ENCODE measurements at regions not wholly inside any gene's neighbourhood (a gene's known extent, or its start where the extent isn't known, plus 50 kb on each side); places are given as distances from the start of the nearest gene placed in this dataset.

DNA sequence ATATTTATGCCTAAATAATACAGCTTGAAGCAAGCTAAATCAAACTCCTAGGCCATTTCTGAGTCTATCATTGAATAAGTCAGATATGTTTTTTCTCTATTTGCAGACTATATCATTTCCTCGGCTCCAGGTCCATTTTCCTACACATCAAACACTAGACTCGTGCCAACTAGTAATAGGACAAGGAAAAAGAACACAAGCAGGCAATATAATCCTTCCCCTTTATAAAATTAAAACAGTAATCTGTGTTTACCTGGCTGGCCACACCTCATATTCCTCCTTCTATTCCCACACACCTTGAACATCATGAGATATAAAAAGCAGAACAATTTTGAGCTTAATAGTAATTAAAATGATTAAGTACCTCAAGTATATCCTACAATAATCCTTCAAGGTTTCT, 325.7 kb downstream of the TFEC start:
- DNase-seq, result no peak

DNA sequence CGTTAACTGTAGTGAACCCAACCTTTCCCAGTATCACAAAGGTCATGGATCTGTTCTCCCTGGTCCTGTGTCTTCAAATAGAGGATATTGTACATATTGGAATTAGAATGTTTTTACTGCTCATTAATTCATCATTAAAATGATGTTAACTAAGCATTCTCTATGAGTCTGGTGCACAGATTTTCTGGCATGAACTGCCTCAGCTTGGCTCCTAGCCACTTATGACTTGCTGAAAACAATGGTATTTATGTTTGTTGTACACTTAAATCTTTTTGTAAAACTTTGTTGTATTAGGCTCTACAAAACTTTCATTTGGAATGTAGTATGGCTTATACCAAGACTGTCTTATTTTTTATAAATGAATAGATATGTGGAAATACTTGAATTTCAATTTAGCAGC, 329.4 kb downstream of the TFEC start:
- no peak for DNase-seq

DNA sequence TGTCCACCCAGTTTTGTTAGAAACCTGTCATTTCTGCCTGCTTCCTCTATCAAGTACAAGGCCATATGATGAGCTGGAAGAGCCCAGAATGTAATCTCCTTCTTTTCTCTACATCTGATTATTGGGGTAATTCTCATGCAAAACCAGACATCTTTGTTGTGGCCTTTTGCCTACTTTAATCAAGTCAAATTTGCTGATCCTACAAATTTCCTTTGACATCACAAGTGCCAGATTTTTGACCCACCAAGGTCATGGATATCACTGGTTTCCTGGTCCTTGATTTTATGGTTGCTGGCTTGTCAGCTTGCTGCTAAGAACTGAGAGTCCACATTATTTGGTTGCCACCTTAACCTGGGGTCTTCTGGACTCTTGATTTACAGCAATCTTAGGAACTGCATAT, 336.1 kb downstream of the TFEC start:
- no peak for DNase-seq

DNA sequence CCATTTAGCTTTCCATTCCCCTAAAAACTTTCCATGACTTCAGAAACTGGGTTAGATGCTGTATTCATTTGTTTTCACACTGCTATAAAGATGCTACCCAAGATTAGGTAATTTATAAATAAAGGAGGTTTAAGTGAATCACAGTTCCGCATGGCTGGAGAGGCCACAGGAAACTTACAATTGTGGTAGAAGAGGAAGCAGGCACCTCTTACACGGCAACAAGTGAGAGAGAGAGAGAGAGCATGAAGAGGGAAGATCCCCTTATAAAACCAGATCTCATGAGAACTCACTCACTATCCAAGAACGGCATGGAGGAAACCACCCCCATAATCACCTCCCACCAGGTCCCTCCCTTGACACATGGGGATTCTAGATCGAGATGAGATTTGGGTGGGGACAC, 336.8 kb downstream of the TFEC start:
- DNase-seq, result no peak

DNA sequence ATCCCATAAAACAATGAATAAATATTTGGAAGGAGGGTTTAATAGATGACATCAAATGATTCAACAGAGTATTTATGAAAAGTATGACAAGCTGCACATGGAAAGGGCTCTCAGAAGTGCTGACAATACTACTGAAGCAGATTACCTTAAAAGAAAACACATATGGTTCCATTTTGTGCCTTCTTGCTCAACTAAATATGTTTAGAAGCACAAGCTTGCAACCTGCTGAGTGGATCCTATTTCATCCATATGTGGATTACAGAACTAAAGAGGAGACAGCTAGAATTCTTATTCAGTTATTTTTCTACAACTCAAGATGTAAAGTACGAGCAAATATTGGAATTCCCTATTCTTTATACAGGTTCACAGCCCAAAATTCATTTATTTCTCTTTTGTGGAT, 340.6 kb downstream of the TFEC start:
- no peak for DNase-seq

DNA sequence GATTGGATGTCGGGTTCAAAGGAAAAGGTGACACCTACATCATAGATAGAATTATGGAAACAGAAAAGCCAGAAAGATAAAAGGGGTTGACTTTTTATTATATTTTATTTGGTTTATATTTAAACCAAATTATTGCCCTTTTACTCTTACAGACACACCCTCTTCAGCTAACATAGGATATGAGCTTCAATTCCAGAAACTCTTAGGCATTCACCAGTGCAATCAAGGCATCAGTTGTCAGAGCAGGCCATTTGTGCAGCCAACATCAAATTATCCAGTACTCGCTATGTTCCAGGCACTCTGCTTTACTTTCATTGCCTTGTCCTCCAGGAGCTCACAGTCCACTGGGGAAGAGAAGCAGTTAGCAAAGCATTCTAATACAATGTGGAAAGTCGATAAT, 347.5 kb downstream of the TFEC start:
- DNase-seq, result no peak

DNA sequence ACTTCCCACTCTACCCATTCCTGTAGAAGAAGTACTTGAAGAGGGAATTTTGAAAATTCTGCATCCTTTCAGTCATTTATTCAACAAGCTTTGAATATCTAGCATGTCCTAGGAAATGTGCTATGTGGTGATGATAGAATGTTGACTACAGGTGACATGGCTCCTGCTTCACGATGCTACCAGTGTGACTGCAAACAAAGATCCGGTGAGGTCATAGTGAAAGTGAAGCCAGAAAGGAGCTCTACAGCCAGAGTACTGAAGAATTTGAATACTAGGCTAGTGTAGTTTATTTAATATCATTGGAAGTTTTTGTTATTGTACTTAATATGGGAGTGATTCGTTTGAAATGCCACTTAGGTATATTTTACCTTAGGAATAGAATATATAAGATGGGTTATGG, 348.1 kb downstream of the TFEC start:
- no peak for DNase-seq

DNA sequence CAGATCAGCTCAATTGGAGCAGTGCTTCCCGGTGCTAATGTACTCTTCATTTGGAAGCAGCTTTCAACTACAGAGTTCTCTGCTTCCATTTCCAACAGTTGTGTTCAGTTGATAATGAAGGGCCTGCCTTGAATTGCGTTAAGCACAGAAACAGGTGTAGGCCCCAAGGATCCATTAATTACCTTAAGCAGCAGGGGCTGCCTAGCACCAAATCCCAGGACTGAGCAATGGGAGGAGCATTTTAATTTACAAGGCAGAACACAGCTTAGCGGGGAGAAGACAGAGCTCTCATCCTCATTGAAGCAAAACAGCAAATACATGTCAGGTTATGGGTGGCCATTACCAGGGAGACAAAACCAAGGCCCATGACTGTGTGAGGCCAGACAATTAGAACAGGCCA, 349.6 kb downstream of the TFEC start:
- no peak for DNase-seq

DNA sequence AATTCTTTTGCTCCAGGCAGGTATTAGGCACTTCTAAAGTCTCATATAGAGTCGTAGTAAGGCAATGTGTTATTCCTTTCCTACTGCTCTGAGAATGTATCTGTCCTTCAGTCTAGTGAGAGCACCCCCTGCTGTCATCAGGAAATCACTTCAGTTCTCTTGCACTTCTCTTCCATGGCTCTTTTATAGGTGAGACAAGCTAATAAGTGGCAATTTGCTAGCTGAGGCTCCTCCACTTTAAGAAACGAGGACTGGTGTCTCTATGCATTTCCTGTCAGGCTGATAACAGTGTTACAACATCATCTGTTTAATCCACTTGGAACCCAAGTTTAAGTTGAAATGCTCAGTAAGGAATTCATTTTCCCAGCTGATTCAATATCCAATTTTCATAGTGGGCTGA, 350.6 kb downstream of the TFEC start:
- no peak for DNase-seq

DNA sequence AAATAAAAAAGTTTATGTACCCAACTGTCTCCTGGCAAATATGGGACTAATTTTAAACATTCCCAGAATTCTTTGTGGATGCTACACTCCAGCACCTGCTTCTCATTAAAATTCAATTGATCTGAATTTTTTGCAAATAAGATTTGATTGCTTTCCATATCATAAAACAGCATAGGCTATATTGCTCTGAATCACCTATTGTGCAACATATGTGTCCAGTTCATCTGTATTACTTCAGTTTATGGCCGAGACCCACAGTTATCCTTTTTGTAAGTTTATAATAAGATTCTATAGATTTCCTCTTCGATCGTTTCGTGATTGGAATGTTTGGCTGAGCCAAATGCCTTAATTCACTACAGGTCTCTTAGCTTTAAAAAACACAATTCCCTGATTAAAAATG, 351.1 kb downstream of the TFEC start:
- no peak for DNase-seq

DNA sequence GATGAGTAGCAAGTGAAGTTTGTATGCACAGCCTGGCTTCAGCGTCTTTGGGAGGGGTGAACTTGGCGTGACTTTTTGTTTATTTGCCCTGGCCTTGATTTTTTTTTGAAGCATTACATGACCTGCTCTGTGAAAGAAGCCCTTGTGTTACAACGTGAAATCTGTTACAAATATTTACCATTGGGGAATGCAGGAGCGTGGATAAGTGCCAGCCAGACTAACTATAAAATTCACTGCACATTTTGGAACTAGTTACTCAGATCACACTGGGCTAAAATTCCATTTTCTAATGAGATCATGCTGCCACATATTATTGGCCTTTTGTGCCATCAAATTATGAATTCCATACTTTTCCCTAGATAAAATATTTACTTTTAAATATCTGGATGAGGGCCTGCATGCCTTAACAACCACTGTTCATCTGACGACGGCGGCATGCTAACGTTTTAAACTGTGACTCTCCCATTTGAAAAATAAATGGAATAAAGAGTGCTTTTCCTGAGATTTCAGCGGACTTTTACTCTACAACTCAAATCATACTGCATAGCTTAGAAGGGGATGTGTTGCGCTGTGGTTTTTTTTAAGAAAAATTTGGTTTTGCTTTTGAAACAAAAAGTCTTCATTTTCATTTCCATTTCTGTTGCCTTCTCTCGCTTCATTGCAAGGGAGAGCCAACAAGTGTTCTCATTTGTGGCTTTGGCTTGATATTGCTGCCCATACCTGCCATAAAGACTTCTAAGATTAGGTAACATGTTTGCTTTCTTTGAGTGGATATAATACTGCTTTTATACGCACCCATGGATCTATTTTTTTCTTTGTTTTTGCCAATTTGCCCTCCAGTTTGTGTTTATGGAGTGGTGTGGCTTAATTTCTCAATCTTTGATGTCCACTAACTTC, 352.2 kb downstream of the TFEC start:
- no peak for DNase-seq

DNA sequence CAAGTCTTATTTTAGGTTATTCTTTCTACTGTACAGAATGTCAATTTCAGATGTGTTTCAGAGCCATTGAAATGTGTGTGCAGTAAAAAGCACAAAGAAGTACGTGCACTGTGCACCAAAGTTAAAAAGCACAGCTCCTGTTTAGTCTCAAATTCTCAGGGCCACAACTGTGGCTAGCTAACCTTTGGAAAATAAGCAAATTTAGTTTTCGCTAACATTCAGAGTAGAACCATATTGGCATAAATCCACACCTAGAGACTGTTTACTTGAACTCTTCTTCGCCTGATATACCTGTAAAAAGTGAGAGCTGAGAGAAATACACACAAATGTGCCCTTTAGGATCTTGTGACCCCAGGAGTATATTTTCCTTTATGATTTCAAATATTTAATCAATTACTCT, 353.9 kb downstream of the TFEC start:
- no peak for DNase-seq

DNA sequence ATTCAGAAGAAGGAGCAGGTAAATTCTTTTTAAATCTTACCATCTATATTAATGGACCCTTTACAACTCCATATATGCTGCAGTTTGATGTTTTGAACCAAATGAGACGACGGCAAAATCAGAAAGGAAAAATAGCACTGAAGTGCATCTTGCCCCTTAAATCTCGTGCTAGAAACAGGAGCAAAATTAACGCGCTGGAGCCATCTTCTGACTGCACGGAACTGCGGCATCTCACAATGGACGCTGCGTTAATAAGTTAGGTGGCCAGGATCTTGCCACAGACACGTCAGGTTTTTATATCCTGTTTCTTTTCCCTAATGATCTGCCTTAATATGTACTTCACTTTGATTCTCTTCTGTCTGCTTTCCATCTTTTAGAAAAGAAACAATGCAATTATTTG, 354.5 kb downstream of the TFEC start:
- no peak for DNase-seq

DNA sequence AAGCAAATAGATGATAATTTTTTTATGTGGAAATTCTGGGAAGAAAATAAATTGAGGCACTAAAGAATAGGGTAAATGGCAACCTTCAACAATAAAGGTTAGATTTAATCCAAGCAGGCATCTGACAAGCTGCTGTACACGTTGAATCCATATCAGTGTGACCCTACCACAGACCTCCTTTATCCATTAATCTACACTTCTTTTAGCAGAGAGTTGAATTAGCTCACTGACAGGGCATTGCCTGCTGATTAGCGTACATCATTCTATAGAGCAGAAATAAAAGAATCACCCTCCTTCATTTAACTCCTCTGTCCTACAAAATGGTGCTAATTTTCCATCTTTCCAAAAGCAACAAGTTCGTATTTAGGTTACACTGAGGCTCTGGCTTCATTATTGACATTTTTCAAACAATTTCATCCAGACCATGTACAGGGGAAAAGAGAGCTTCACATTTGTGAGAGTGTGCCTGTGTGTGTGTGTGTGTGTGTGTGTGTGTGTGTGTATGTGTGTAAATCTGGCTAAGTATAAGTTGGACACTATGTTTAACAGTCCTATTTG, 356.0 kb downstream of the TFEC start:
- DNase-seq, result no peak

DNA sequence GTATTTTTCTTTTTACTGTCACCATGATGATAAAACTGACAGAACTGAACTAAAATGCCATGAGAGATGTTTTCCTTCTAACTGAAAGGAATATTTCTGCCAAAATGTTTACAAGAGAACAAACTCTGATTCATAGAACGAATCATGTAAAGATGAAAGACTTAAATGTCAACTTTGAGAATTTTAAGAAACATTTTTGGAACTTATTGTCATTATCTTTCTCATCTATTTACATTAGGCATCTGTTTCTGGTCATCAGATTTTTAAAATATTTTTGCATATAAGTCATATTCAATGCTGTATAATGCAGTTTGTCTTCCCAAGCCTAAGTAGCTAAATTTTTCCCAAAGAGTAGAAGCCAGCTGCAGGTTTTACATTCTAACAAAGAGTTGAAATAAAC, 358.5 kb downstream of the TFEC start:
- no peak for DNase-seq

DNA sequence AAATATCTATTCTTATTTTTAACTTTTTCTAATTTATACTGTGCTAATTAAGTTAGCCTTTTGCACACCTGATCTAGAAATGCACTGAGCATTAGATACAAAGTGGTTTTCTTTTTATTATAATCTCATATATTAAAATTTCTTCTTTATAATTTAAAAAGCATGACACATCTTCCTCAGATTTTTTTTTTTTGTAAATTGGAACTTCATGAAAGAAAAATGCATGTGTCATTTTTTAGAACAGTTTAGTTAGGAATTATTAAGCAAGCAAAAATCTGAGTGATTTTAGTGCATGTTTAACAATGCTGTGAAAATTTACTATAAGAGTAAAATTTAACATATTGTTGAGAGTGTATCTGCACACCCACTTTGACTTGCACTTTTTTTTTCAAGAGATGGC, 367.9 kb downstream of the TFEC start:
- no peak for DNase-seq

DNA sequence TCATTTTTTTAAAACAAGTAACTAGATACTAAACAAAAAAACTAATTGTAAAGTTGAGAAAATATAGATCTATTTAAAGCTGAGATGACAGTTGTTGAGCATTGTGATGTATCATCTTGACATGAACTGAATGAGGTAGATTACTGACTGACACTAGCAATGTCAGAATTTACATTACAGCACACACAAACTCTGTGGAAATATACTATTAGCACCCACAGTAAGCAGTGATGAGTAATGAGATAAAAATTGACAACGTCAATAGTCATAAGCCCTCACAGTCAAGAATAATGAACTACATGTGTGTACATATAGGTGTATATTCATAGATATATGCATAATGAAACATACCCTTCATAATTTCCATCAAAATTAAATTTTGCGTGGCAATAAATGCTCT, 368.4 kb downstream of the TFEC start:
- DNase-seq, result no peak

DNA sequence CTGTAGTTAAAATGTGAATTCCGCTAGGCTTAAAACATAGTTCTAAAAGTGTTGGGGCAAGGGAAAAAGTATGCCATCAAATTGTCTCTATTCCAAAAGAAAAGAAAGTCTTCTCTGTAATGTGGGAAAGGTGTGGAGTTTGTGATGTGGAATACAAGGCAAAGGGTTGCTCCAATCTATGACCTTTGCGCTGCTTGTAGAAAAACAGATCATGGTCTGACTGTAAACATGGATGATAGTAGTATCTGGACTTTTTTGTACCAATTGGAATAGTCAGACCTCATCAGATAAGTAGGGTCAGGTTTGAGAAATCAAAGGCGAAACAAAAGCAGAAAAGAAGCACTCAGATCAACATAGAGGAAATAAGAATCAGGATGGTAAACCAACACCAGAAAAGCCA, 372.3 kb downstream of the TFEC start:
- DNase-seq, result no peak

DNA sequence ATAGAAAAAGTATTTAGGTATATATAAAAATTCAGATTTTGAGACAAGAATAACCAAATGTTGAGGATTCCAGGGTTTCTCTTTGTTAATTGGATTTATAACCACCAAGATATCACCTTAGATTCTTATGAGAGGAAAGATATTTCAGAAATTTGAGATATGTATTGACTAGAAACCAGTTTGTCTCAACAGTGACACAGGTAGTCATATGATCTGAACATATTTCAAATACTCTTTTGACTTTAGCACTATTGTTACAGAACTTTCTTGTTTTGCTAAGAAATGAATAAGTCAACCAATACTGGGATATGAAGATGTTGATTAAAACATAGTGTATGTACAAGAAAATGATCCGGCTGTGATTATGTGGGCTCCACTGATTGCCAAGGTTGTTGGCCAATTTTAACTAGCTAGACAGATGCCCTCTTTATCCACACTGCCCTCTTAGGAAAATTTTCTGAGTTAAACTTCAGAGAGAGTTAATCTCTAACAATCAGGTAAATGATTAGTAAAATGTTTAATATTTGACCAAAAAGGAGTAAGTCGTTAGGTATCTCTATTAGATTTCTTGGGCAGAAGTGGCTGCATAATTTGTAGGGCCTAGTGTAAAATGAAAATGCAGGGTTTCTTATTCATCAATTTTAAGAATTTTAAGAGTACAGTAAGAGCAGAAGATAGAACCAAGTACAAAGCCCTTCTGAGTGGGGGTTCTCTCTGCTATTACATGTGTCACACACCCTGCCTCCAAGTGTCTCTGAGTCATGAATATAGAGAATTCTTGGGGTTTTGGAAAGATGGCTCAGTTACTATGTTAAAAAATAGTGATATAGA, 376.0 kb downstream of the TFEC start:
- no peak for DNase-seq

DNA sequence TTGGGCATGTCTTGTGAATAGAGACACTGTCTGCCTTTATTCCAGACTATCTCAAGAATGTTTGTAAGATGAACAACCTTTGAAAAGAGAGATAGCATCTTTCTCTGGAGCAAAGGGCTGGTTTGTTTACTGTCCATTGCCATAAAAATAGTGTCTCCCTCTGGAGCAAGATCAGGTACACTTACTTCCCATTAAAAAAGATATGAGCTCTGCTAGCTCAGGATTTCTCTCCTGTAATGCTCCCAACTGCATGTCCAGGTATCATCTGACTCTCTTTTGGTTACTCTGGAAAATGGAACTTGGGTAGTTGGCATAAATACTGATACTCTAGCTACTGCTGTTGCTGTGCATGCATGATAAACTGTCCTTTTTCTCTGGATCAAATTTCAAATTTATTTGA, 381.1 kb downstream of the TFEC start:
- DNase-seq, result no peak

DNA sequence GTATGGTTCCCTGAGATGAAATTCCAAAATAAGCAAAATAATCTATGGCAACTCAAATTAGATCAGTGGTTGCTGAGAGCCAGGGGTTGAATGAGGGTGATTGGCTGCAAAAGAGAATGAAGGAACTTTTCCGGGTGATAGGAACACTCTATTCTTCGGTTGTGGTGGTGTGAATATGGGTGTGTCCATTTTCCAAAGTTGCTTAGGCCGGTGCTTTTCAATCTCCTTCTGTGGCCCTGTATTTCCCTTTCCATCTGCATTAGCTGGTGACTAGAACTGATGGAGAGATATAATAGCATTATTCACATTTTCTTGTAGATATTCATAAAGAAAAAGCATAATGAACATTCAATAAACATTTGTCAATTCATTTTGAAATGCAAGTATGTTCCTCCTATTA, 382.9 kb downstream of the TFEC start:
- DNase-seq, result no peak

DNA sequence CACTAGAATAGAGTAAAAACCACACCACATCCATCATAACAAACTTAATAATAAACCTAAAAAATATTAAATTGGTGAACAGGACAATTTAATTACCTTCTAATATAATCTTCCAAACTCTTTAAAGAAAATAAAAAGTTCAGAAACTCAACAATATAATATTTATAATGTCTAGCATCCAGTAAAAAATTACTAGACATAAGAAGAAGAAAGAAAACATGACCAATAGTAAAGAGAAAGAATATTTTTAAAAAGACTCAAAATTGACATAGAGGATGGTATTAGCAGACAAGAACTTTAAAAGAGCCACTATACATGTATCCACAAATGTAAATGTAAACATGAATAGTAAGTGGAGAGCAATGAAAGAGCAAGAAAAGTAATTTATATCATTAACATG, 388.4 kb downstream of the TFEC start:
- DNase-seq, result no peak

DNA sequence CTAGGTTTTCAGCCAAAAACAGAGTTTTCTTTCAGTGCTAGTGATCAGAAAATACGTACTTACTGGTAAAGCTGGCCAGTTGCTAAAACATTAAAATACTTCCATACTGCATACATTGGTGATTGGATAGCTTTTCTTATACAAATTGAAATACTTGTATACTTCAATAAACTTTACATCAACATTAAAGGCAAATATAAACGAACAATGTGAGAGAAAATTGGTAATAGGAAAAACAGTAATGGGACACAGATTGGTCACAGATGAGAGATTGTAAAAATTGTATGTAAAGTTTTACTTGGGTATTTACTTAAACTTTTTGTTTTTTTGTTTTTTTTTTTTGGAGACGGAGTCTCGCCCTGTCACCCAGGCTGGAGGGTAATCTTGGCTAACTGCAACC, 391.7 kb downstream of the TFEC start:
- no peak for DNase-seq

DNA sequence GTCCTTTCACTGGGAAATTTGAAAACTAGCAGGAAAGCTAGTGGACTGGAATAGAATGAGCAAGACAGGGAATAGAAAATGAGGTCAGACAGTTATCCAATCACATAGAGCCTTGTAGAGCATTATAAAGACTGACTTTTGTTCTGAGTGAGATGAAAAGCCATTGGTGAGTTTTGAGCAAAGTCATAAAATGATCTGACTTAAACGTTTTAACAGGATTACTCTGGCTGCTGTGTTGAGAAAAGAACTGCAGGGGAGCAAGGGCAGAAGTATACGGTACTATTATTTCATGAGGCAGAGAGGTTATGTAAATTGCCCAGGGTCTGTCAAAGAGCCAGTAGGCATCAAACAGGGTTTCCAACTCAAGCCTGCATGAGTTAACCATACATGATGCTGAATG, 393.4 kb downstream of the TFEC start:
- no peak for DNase-seq
